22Rv1 (cell line): ENCODE measurements at regions not wholly inside any gene's neighbourhood (a gene's known extent, or its start where the extent isn't known, plus 50 kb on each side); places are given as distances from the start of the nearest gene placed in this dataset.

Experiments used
- CTCF ChIP-seq: fragments of 450-650 bp; IDR thresholded peaks from 2 replicates; pipeline ENCODE4 v1.5.1; 2017; ENCODE audit warnings: mild to moderate bottlenecking
- ZFX ChIP-seq: fragments of 450-650 bp; IDR thresholded peaks from 2 replicates; pipeline ENCODE4 v1.6.1; 2017; ENCODE audit warnings: antibody characterized with exemption, borderline replicate concordance

GRCh38 chr3:159645874-159646273 is 342.8 kb upstream of the IL12A start:
- TF ChIP-seq CTCF (no peak), ZFX (no peak)
